DOHH2 (cell line): ENCODE measurements at regions not wholly inside any gene's neighbourhood (a gene's known extent, or its start where the extent isn't known, plus 50 kb on each side); places are given as distances from the start of the nearest gene placed in this dataset.
A peak's percentile ranks its signal among the peaks of the same experiment; 100 is the strongest.
"Not testable (repeated sequence)": the region's sequence is repeated elsewhere in the genome, so short reads cannot be mapped to it uniquely, and the experiment has no call there.

Experiments used
- H3F3A ChIP-seq: fragments of 200-600 bp; sonication (generic), shearing (Covaris generic); 2 replicates; pipeline ENCODE4 v1.6.0; 2016; ENCODE audit warnings: antibody characterized with exemption, mild to moderate bottlenecking; ENCODE audit not compliant: control insufficient read depth, insufficient read depth
- H3K27ac ChIP-seq: fragments of 200-600 bp; sonication (generic); 2 replicates; pipeline ENCODE4 v1.5.1; 2014; ENCODE audit warnings: low read depth, mild to moderate bottlenecking, low read length, moderate library complexity
- H3K27me3 ChIP-seq: fragments of 200-600 bp; sonication (generic); 2 replicates; pipeline ENCODE4 v1.6.1; 2014; ENCODE audit warnings: mild to moderate bottlenecking, low read length, mixed read lengths; ENCODE audit not compliant: control insufficient read depth
- H3K36me3 ChIP-seq: fragments of 200-600 bp; sonication (generic); 2 replicates; pipeline ENCODE4 v1.6.1; 2014; ENCODE audit warnings: mild to moderate bottlenecking, low read length, moderate library complexity, mixed read lengths; ENCODE audit not compliant: control insufficient read depth
- H3K4me1 ChIP-seq: fragments of 200-600 bp; sonication (generic); 2 replicates; pipeline ENCODE4 v1.6.1; 2014; ENCODE audit warnings: mild to moderate bottlenecking, low read length, mixed read lengths; ENCODE audit not compliant: control insufficient read depth
- H3K4me2 ChIP-seq: fragments of 200-600 bp; sonication (generic); 2 replicates; pipeline ENCODE4 v1.6.0; 2014; ENCODE audit warnings: mild to moderate bottlenecking, low read length, moderate library complexity
- H3K4me3 ChIP-seq: fragments of 200-600 bp; sonication (generic); 2 replicates; pipeline ENCODE4 v1.5.1; 2014; ENCODE audit warnings: mild to moderate bottlenecking, low read length, mixed read lengths
- H3K79me2 ChIP-seq: fragments of 200-600 bp; sonication (generic); 2 replicates; pipeline ENCODE4 v1.6.1; 2014; ENCODE audit warnings: mild to moderate bottlenecking, low read length, mixed read lengths; ENCODE audit not compliant: control insufficient read depth
- H3K9me2 ChIP-seq: fragments of 200-600 bp; sonication (generic); replicated peaks from 2 replicates; pipeline ENCODE4 v1.6.1; 2014; ENCODE audit warnings: mild to moderate bottlenecking, low read length, mixed read lengths; ENCODE audit not compliant: control insufficient read depth
- H3K9me3 ChIP-seq: fragments of 200-600 bp; sonication (generic); 2 replicates; pipeline ENCODE4 v1.6.1; 2014; ENCODE audit warnings: antibody characterized with exemption, low read length, mixed read lengths; ENCODE audit not compliant: control insufficient read depth, insufficient read depth
- H4K20me1 ChIP-seq: fragments of 200-600 bp; sonication (generic); 2 replicates; pipeline ENCODE4 v1.6.0; 2014; ENCODE audit warnings: low read depth, mild to moderate bottlenecking, antibody characterized with exemption, low read length, moderate library complexity; ENCODE audit not compliant: control insufficient read depth, insufficient read depth
- CTCF ChIP-seq: fragments of 200-600 bp; sonication (generic); IDR thresholded peaks from one replicate; pipeline ENCODE4 v1.5.1; 2014; ENCODE audit warnings: antibody characterized with exemption, mild to moderate bottlenecking, low read depth, low read length; ENCODE audit not compliant: poor library complexity, severe bottlenecking
- EZH2phosphoT487 ChIP-seq: fragments of 200-600 bp; sonication (generic); IDR thresholded peaks from 2 replicates; pipeline ENCODE4 v1.6.1; 2017; ENCODE audit warnings: borderline replicate concordance, mild to moderate bottlenecking, antibody characterized with exemption, low read length, moderate library complexity, mixed read lengths

- H4K20me1 ChIP-seq = no peaks in the 10 kb centered on the region
- no peaks in the 10 kb centered on the region for H3K36me3 ChIP-seq
- no peaks in the 10 kb centered on the region for H3K9me3 ChIP-seq
- H3K79me2 ChIP-seq = no peaks in the 10 kb centered on the region
- no peaks in the 10 kb centered on the region for H3K9me2 ChIP-seq
- H3K27me3 ChIP-seq = no peaks in the 10 kb centered on the region
- H3K4me1 ChIP-seq = peaks cover 48% of the 10 kb centered on the region
- H3K4me2 ChIP-seq = no peak overlapping the region
- peaks cover 4% of the 10 kb centered on the region; the same call in 1 of the 2 replicates for H3F3A ChIP-seq
- H3K4me3 ChIP-seq = no peak overlapping the region
- H3K27ac ChIP-seq = no peak overlapping the region
- TF ChIP-seq CTCF (no peak), EZH2phosphoT487 (no peak)
Measured at GRCh38 chr21:25183577-25183976, 423.7 kb downstream of the MRPL39 start.

GRCh38 chr21:25181690-25182089, 425.6 kb downstream of the MRPL39 start:
- H3K27me3 ChIP-seq, H3F3A ChIP-seq, H3K79me2 ChIP-seq, H3K27ac ChIP-seq, H4K20me1 ChIP-seq, H3K36me3 ChIP-seq, H3K9me2 ChIP-seq, H3K9me3 ChIP-seq, H3K4me2 ChIP-seq, H3K4me3 ChIP-seq: not testable (repeated sequence)
- peaks cover 42% of the 10 kb centered on the region for H3K4me1 ChIP-seq

- no peak overlapping the region for H3K4me3 ChIP-seq
- H3K4me1 ChIP-seq = peaks cover 52% of the 10 kb centered on the region
- H3K27me3 ChIP-seq = no peaks in the 10 kb centered on the region
- no peaks in the 10 kb centered on the region for H3K36me3 ChIP-seq
- no peak overlapping the region for H3K27ac ChIP-seq
- H3K4me2 ChIP-seq = no peak overlapping the region
- no peaks in the 10 kb centered on the region for H3K79me2 ChIP-seq
- peaks cover 7% of the 10 kb centered on the region; the same call in 1 of the 2 replicates for H3F3A ChIP-seq
- H3K9me3 ChIP-seq = no peaks in the 10 kb centered on the region
- H4K20me1 ChIP-seq = no peaks in the 10 kb centered on the region
- TF ChIP-seq EZH2phosphoT487 (no peak), CTCF (no peak)
- H3K9me2 ChIP-seq = no peaks in the 10 kb centered on the region
Measured at GRCh38 chr21:25179116-25179515, 428.2 kb downstream of the MRPL39 start.

- H3K9me2 ChIP-seq = no peaks in the 10 kb centered on the region
- H3K4me1 ChIP-seq = peaks cover 59% of the 10 kb centered on the region
- H3K4me3 ChIP-seq = peak overlapping the region; percentile 54
- peak overlapping the region; percentile 73 for H3K4me2 ChIP-seq
- H3F3A ChIP-seq = peaks cover 7% of the 10 kb centered on the region; the same call in 1 of the 2 replicates
- H4K20me1 ChIP-seq = no peaks in the 10 kb centered on the region
- TF ChIP-seq CTCF (no peak), EZH2phosphoT487 (no peak)
- H3K27me3 ChIP-seq = no peaks in the 10 kb centered on the region
- H3K27ac ChIP-seq = peak overlapping the region; percentile 80
- H3K36me3 ChIP-seq = no peaks in the 10 kb centered on the region
- no peaks in the 10 kb centered on the region for H3K79me2 ChIP-seq
- H3K9me3 ChIP-seq = no peaks in the 10 kb centered on the region
Measured at GRCh38 chr21:25176637-25177412, 430.5 kb downstream of the MRPL39 start.
